ENCODE measurements at regions not wholly inside any gene's neighbourhood (a gene's known extent, or its start where the extent isn't known, plus 50 kb on each side); places are given as distances from the start of the nearest gene placed in this dataset.

- Mint-ChIP-seq H3K4me1 (peaks cover 58% of the 10 kb centered on the region), H3K27me3 (no peaks in the 10 kb centered on the region), H3K9me3 (ENCODE audit: insufficient read depth) (peaks cover 9% of the 10 kb centered on the region), H3K4me3 (peak overlapping the region; percentile 42), H3K27ac (peak overlapping the region; percentile 82)
- ChIA-PET CTCF (no interaction called here), POLR2A (no interaction called here)
- ATAC-seq (ENCODE audit: low read depth) = peak; percentile 55
- Histone ChIP-seq H3K79me2 (ENCODE audit: control insufficient read depth, insufficient read depth, low read length) (no peaks in the 10 kb centered on the region), H3K4me3 (ENCODE audit: control extremely low read depth in 1 of 5, extremely low read depth in 1 of 5, insufficient read depth in 1 of 5, low read depth in 2 of 5, low read length in 4 of 5) (no peak overlapping the region), H2AFZ (ENCODE audit: insufficient read depth, low read depth, low read length, poor library complexity, severe bottlenecking) (no peak overlapping the region), H3K27ac (ENCODE audit: low read length in 2 of 2) (peak overlapping the region in 1 of 2 donors; percentile 44), H3K4me1 (ENCODE audit: control insufficient read depth in 2 of 2, insufficient read depth in 2 of 2, low read length in 2 of 2) (peaks cover 37 to 78% of the 10 kb centered on the region in 2 donors), H3K27me3 (replicated peaks in 1 of 4; ENCODE audit: control extremely low read depth in 1 of 4, control insufficient read depth in 3 of 4, insufficient read depth in 4 of 4, low read length in 3 of 4) (peaks cover 0 to 2% (median under 1%) of the 10 kb centered on the region in 4 experiments), H3K9me3 (ENCODE audit: control extremely low read depth in 1 of 3, control insufficient read depth in 2 of 3, insufficient read depth in 1 of 3, low read length in 2 of 3) (peaks cover 0 to 56% (median 40%) of the 10 kb centered on the region in 3 donors), H4K20me1 (ENCODE audit: control insufficient read depth, insufficient read depth, low read length, poor library complexity, severe bottlenecking) (no peaks in the 10 kb centered on the region), H3K4me2 (replicated peaks; ENCODE audit: low read depth, low read length, poor library complexity, severe bottlenecking) (no peak overlapping the region), H3K36me3 (replicated peaks in 1 of 2; ENCODE audit: control extremely low read depth in 1 of 2, control insufficient read depth in 1 of 2, extremely low read depth in 1 of 2, insufficient read depth in 2 of 2, low read length in 1 of 2) (no peaks in the 10 kb centered on the region), H3K9ac (ENCODE audit: low read length) (no peak overlapping the region)
- WGBS (ENCODE audit: insufficient coverage) = 72% methylated on average over 25 of the region's 29 CpGs
- intact Hi-C loops (cut with micrococcal nuclease) = no loop called here
- TF ChIP-seq CTCF (IDR thresholded peaks at IDR 0.05) (no peak), EZH2 (IDR thresholded peaks at IDR 0.05; ENCODE audit: borderline replicate concordance, insufficient read depth, low read depth, low read length, poor library complexity, severe bottlenecking) (no peak)
- peak; percentile 37 for DNase-seq
These were observed 71.0 kb upstream of the ACTRT2 start for GRCh38 chr1:2949966-2950925.

- H3K4me1 ChIP-seq (ENCODE audit: control insufficient read depth in 2 of 2, insufficient read depth in 2 of 2, low read length in 2 of 2) = peaks cover 38 to 83% of the 10 kb centered on the region in 2 donors
- peaks cover 0 to 63% (median 46%) of the 10 kb centered on the region in 3 donors for H3K9me3 ChIP-seq (ENCODE audit: control extremely low read depth in 1 of 3, control insufficient read depth in 2 of 3, insufficient read depth in 1 of 3, low read length in 2 of 3)
These were observed 70.4 kb upstream of the ACTRT2 start for GRCh38 chr1:2950926-2951305.

More at GRCh38 chr1:2950926-2951305, 70.4 kb upstream of the ACTRT2 start:
- Mint-ChIP-seq H3K27ac (peak overlapping the region; percentile 88), H3K4me1 (peaks cover 61% of the 10 kb centered on the region), H3K9me3 (ENCODE audit: insufficient read depth) (peaks cover 11% of the 10 kb centered on the region), H3K27me3 (no peaks in the 10 kb centered on the region), H3K4me3 (peak overlapping the region; percentile 42)
- POLR2A ChIA-PET = no interaction called here
- H3K4me2 ChIP-seq (replicated peaks; ENCODE audit: low read depth, low read length, poor library complexity, severe bottlenecking) = no peak overlapping the region
- H3K4me3 ChIP-seq (ENCODE audit: control extremely low read depth in 1 of 5, extremely low read depth in 1 of 5, insufficient read depth in 1 of 5, low read depth in 2 of 5, low read length in 4 of 5) = no peak overlapping the region
- ATAC-seq (ENCODE audit: low read depth) (no peak), DNase-seq (no peak)
- 89% methylated on average over 5 of the region's 5 CpGs for WGBS (ENCODE audit: insufficient coverage)
- intact Hi-C loops (cut with micrococcal nuclease) = no loop called here
- H3K9ac ChIP-seq (ENCODE audit: low read length) = no peak overlapping the region
- no peaks in the 10 kb centered on the region for H3K36me3 ChIP-seq (replicated peaks in 1 of 2; ENCODE audit: control extremely low read depth in 1 of 2, control insufficient read depth in 1 of 2, extremely low read depth in 1 of 2, insufficient read depth in 2 of 2, low read length in 1 of 2)
- H4K20me1 ChIP-seq (ENCODE audit: control insufficient read depth, insufficient read depth, low read length, poor library complexity, severe bottlenecking) = no peaks in the 10 kb centered on the region
- H3K27ac ChIP-seq (ENCODE audit: low read length in 2 of 2) = no peak overlapping the region
- CTCF ChIA-PET = no interaction called here
- H3K27me3 ChIP-seq (replicated peaks in 1 of 4; ENCODE audit: control extremely low read depth in 1 of 4, control insufficient read depth in 3 of 4, insufficient read depth in 4 of 4, low read length in 3 of 4) = peaks cover 0 to 2% (median under 1%) of the 10 kb centered on the region in 4 experiments
- TF ChIP-seq CTCF (IDR thresholded peaks at IDR 0.05) = no peak
- no peak for TF ChIP-seq EZH2 (IDR thresholded peaks at IDR 0.05; ENCODE audit: borderline replicate concordance, insufficient read depth, low read depth, low read length, poor library complexity, severe bottlenecking)
- no peaks in the 10 kb centered on the region for H3K79me2 ChIP-seq (ENCODE audit: control insufficient read depth, insufficient read depth, low read length)
- no peak overlapping the region for H2AFZ ChIP-seq (ENCODE audit: insufficient read depth, low read depth, low read length, poor library complexity, severe bottlenecking)
